AG10803 (cell line): ENCODE measurements at regions not wholly inside any gene's neighbourhood (a gene's known extent, or its start where the extent isn't known, plus 50 kb on each side); places are given as distances from the start of the nearest gene placed in this dataset.

Source experiments
- DNase-seq: peaks from one replicate; pipeline ENCODE4 v3.0.0; 2010; ENCODE audit warnings: low read depth
- H3K4me3 ChIP-seq: 2 replicates; pipeline ENCODE4 v1.5.1; 2011; ENCODE audit warnings: mild to moderate bottlenecking, low read length, control low read depth
- TF ChIP-seq, protein P1 (sequence below): conservative IDR thresholded peaks from 2 replicates; pipeline ENCODE4 v1.5.1; 2011; ENCODE audit warnings: mild to moderate bottlenecking, low read length, control low read depth, inconsistent platforms

DNA sequence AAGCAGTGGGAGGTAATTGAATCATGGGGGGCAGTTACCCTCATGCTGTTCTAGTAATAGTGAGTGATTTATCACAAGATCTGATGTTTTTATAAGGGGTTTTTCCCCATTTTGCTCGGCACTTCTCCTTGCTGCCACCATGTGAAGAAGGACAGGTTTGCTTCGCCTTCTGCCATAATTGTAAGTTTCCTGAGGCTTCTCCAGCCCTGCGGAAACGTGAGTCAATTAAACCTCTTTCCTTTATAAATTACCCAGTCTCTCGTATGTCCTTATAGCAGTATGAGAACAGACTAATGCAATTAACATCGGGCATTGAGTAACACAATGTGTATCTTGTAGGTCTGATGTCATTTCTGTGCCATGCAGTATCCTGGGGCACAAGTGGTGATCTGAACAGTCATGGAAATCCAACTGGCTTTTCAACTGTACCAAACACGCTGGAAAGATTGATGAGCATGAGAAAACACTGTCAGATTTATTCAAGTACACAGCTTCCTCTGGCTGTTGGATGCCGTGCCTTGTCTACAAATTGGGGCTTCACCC, 208.6 kb upstream of the KIAA1217 start:
- TF ChIP-seq, protein P1, sequence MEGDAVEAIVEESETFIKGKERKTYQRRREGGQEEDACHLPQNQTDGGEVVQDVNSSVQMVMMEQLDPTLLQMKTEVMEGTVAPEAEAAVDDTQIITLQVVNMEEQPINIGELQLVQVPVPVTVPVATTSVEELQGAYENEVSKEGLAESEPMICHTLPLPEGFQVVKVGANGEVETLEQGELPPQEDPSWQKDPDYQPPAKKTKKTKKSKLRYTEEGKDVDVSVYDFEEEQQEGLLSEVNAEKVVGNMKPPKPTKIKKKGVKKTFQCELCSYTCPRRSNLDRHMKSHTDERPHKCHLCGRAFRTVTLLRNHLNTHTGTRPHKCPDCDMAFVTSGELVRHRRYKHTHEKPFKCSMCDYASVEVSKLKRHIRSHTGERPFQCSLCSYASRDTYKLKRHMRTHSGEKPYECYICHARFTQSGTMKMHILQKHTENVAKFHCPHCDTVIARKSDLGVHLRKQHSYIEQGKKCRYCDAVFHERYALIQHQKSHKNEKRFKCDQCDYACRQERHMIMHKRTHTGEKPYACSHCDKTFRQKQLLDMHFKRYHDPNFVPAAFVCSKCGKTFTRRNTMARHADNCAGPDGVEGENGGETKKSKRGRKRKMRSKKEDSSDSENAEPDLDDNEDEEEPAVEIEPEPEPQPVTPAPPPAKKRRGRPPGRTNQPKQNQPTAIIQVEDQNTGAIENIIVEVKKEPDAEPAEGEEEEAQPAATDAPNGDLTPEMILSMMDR: no peak
- H3K4me3 ChIP-seq: no peak overlapping the region
- no peak for DNase-seq

DNA sequence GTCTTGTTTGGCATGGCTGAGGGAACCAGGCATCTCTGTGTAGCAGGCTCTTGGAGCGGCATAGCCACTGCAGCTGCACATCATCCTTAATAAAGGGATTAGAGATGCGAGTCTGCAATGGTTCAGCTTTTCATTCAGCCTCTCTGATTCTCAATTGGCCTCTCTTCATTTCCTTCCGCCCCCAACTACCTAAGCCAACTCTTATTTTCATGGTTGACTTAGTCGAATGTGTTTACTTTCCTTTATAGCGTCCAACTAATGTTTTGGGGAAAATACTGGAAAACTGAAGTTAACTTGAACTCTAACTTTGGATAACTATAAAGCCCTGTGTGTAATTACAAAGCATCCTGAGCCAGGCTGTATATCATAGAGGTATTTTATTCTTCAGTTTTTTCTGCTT, 202.2 kb upstream of the KIAA1217 start:
- TF ChIP-seq, protein P1: no peak
- H3K4me3 ChIP-seq: no peak overlapping the region
- DNase-seq: no peak

DNA sequence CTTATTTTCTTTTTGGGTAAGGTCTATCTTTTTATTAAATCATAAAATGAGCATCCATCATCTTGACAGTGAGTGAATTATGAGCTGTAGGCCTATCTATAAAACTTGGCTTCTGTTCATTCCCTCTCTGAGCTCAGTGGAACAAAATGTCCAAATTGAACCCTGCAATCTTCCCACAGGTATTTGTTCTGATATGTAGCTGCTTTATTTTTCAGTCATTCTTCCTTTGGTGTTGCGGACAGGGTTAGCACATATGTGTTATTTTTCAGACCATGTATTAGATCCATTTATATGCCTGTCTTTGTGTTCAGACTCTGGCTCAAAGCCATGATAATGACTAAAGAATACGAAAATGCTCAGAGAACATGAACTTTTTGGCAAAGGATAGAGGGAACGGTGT, 201.6 kb upstream of the KIAA1217 start:
- no peak for DNase-seq
- TF ChIP-seq, protein P1: no peak
- no peak overlapping the region for H3K4me3 ChIP-seq

DNA sequence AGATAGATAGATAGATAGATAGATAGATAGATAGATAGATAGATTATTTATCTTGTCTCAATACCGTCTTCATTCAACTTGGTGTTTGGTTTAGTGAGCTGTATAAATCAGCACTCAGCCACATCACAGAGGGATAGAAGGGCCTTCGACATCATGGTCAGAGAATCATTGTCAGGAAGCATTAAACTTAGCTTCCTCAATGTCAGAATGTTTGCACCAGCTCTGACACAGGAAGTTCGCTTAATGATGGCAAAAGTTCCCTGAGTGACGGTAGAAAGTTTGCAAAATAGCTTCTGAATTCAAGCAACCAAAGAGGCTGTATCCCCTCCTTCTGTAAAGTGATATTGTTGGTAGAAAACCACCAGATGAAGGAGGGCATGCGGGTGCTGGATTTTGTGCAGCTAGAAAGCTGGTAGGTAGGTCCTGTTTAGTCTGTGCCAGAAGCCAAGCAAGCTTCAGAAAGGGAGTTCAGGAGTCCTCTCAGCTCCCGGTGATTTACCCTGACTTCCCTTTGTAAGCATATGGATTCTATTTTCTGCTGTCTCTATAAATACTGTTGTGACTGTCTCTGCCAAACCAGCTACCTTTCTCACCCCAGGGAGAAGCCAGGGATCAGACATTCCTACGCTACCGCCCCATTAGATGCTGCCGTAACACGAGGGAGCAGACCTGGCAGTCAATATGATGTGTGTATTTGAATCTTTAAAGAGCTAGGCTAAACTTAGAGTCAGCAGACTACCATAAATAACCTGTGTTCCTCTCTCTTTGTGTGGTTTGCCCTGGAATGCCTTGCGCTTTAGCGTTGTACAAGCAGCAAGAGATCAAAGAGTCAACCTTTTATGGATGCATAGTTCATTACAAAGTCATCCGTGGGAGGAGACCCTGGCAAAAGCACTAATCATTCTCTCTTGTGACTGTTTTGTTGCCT, 200.5 kb upstream of the KIAA1217 start:
- no peak overlapping the region for H3K4me3 ChIP-seq
- TF ChIP-seq, protein P1: no peak
- DNase-seq: peak; percentile 48

DNA sequence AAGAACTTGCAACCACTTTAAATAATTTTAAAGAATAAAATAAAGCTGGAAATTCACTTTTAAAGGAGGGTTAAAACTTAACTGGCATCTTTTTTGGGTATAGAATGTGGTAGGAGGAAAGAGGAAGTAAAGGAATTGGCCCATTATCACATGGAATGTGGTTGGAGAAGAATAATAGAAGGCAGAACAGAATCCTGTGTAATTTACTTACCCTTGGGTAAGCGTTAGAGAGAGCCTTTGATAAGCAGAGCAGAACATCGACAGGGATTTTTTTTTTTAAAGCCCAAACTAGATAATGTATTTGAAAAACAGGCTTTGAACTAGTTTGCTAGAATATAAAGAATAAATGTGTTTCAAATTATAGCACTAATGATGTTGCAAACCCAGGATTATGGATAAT, 199.8 kb upstream of the KIAA1217 start:
- TF ChIP-seq, protein P1: no peak
- no peak for DNase-seq
- H3K4me3 ChIP-seq: no peak overlapping the region

DNA sequence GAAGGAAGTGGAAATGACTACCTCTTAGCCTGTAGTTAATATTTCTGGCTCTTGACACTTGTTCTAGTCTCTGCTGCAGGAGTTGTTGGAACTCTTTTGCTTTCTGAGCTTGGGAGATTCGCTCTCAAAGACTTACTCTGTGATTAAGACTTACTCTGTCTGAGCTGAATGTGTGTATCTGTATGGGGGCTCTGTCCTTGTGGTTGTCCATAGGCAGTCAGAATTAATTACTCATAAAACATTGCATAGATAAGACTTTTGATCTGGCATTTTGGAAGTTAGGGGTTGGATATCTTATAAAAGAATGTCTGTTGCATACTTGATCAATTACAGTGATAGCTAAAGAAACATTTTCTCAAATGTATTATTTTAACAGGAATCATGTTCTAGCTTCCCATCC, 199.2 kb upstream of the KIAA1217 start:
- no peak overlapping the region for H3K4me3 ChIP-seq
- TF ChIP-seq, protein P1: no peak
- no peak for DNase-seq
